MCF 10A (cell line): ENCODE measurements at regions not wholly inside any gene's neighbourhood (a gene's known extent, or its start where the extent isn't known, plus 50 kb on each side); places are given as distances from the start of the nearest gene placed in this dataset.
A peak's percentile ranks its signal among the peaks of the same experiment; 100 is the strongest.
"Not testable (repeated sequence)": the region's sequence is repeated elsewhere in the genome, so short reads cannot be mapped to it uniquely, and the experiment has no call there.

Experiments used
- BruUV-seq: library from RNA; stranded (reverse); fragments of 400-500 nt; replicated peaks from 2 replicates; lab custom pipeline; 2021; lab: Mats Ljungman, UMichigan
- CTCF ChIA-PET: fragments of 300-600 bp; sonication (Branson Sonifier 250); formaldehyde crosslinking; extraction: SDS; loops from one replicate; lab custom pipeline; 2021; ENCODE audit warnings: antibody characterized with exemption, inconsistent platforms; lab: Yijun Ruan, JAX
- POLR2A ChIA-PET: fragments of 300-600, 350-650 bp; sonication (Branson Sonifier 250); formaldehyde crosslinking; extraction: SDS; loops from one replicate; lab custom pipeline; 2020; ENCODE audit warnings: antibody characterized with exemption, inconsistent platforms; lab: Yijun Ruan, JAX
- DNase-seq: peaks from one replicate; pipeline ENCODE4 v3.0.0-alpha.2; 2018; ENCODE audit not compliant: unreplicated experiment
- H3K27ac Mint-ChIP-seq: one replicate; pipeline ENCODE4 v1.8.0; 2022; ENCODE audit warnings: mild to moderate bottlenecking, low read depth, mixed read lengths; ENCODE audit not compliant: unreplicated experiment
- H3K27me3 Mint-ChIP-seq: one replicate; pipeline ENCODE4 v1.8.0; 2022; ENCODE audit warnings: mixed read lengths; ENCODE audit not compliant: insufficient read depth, unreplicated experiment
- H3K36me3 Mint-ChIP-seq: one replicate; pipeline ENCODE4 v1.8.0; 2022; ENCODE audit warnings: mild to moderate bottlenecking, moderate library complexity, mixed read lengths; ENCODE audit not compliant: insufficient read depth, unreplicated experiment
- H3K4me1 Mint-ChIP-seq: one replicate; pipeline ENCODE4 v1.8.0; 2022; ENCODE audit warnings: mixed read lengths; ENCODE audit not compliant: insufficient read depth, unreplicated experiment
- H3K4me3 Mint-ChIP-seq: one replicate; pipeline ENCODE4 v1.8.0; 2022; ENCODE audit warnings: mild to moderate bottlenecking, moderate library complexity, mixed read lengths; ENCODE audit not compliant: unreplicated experiment
- H3K9me3 Mint-ChIP-seq: one replicate; pipeline ENCODE4 v1.8.0; 2022; ENCODE audit warnings: mixed read lengths; ENCODE audit not compliant: unreplicated experiment
- intact Hi-C: fragments of 100-400 bp; cut with micrococcal nuclease; formaldehyde crosslinking; loops from 2 replicates; pipeline ENCODE4 v1.14.1; 2022
- TF ChIP-seq, protein P1 (sequence below): fragments of 200-600 bp; IDR thresholded peaks from one replicate; pipeline ENCODE4 v1.8.0; 2022; ENCODE audit warnings: antibody characterized with exemption, mild to moderate bottlenecking; ENCODE audit not compliant: unreplicated experiment

DNA sequence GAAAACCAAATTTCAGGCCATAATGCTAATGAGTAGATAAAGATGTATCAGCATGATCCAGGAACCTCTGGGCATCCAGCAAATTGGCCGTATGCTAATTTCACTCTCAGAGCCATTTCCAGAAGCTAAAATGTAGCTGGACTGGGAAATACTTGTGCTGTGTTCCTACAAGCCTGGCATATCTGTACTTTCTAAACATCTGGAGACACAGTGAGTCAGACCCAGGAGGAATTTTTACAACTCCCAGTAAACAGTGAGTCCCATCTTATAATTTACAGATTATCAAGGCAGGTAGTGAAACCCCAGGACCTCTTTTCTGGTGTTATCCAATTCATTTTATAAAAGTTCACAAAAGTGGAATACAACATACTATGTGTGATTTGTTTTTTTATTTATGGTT, 683.0 kb upstream of the ADGRB3 start:
- DNase-seq: peak; percentile 13
- Mint-ChIP-seq H3K27ac (peak overlapping the region; percentile 91), H3K4me3 (no peak overlapping the region), H3K36me3 (no peaks in the 10 kb centered on the region), H3K4me1 (peaks cover 8% of the 10 kb centered on the region), H3K9me3 (peaks cover 28% of the 10 kb centered on the region), H3K27me3 (no peaks in the 10 kb centered on the region)
- TF ChIP-seq, protein P1, sequence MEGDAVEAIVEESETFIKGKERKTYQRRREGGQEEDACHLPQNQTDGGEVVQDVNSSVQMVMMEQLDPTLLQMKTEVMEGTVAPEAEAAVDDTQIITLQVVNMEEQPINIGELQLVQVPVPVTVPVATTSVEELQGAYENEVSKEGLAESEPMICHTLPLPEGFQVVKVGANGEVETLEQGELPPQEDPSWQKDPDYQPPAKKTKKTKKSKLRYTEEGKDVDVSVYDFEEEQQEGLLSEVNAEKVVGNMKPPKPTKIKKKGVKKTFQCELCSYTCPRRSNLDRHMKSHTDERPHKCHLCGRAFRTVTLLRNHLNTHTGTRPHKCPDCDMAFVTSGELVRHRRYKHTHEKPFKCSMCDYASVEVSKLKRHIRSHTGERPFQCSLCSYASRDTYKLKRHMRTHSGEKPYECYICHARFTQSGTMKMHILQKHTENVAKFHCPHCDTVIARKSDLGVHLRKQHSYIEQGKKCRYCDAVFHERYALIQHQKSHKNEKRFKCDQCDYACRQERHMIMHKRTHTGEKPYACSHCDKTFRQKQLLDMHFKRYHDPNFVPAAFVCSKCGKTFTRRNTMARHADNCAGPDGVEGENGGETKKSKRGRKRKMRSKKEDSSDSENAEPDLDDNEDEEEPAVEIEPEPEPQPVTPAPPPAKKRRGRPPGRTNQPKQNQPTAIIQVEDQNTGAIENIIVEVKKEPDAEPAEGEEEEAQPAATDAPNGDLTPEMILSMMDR: no peak
- BruUV-seq: no TSS peak
- CTCF ChIA-PET: interaction anchor here (0.6 to 1.2 kb wide), 2 partner anchors 13 to 277 kb away, joined by 4 to 6 read pairs; no protein-coding TSS in a partner anchor
- intact Hi-C loops: no loop called here
- POLR2A ChIA-PET: interaction anchor here (0.6 to 0.8 kb wide), 2 partner anchors 11 to 20 kb away, joined by 3 to 4 read pairs; no protein-coding TSS in a partner anchor

DNA sequence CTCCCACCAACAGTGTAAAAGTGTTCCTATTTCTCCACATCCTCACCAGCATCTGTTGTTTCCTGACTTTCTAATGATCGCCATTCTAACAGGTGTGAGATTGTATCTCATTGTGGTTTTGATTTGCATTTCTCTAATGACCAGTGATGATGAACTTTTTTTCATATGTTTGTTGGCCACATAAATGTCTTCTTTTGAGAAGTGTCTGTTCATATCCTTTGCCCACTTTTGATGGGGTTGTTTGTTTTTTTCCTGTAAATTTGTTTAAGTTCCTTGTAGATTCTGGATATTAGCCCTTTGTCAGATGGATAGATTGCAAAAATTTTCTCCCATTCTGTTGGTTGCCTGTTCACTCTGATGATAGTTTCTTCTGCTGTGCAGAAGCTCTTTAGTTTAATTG, 687.3 kb upstream of the ADGRB3 start:
- BruUV-seq, H3K4me1 Mint-ChIP-seq, POLR2A ChIA-PET, H3K4me3 Mint-ChIP-seq, DNase-seq, intact Hi-C loops, H3K36me3 Mint-ChIP-seq, H3K27ac Mint-ChIP-seq, H3K27me3 Mint-ChIP-seq: not testable (repeated sequence)
- peaks cover 21% of the 10 kb centered on the region for H3K9me3 Mint-ChIP-seq
- CTCF ChIA-PET: interaction anchor here (0.6 kb wide), 1 partner anchor 265 kb away, joined by 3 read pairs; no protein-coding TSS in a partner anchor

DNA sequence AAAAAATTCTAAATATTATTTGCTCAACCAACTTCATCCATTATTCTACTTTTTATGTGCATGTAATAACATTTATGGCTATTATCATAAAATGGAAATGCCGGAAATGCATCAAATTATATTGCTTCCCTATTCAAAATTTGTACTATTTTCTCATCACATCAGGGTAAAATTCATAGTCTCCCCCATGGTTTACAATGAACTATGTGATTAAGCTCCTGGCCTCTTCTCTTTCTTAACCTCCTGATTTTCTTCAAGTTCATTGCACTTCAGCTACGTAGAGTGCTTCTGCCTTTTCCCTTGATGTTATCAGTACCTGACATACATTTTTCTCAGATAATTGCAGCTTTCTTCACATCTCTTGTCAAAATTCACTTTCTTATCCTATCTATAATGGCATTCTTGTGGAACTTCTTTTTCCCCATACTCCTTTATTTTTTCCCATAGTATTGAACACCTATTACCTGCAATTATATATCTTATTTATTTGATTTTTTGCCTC, 699.1 kb upstream of the ADGRB3 start:
- intact Hi-C loops: no loop called here
- no peak overlapping the region for H3K27ac Mint-ChIP-seq
- TF ChIP-seq, protein P1: no peak
- no peaks in the 10 kb centered on the region for H3K27me3 Mint-ChIP-seq
- H3K9me3 Mint-ChIP-seq: no peaks in the 10 kb centered on the region
- H3K36me3 Mint-ChIP-seq: no peaks in the 10 kb centered on the region
- no TSS peak for BruUV-seq
- ChIA-PET CTCF (interaction anchor here (0.6 kb wide), 1 partner anchor 667 kb away, joined by 3 read pairs; no protein-coding TSS in a partner anchor), POLR2A (no interaction called here)
- H3K4me3 Mint-ChIP-seq: no peak overlapping the region
- DNase-seq: no peak
- H3K4me1 Mint-ChIP-seq: peaks cover 8% of the 10 kb centered on the region

GRCh38 chr6:67933278-67933677, 701.8 kb upstream of the ADGRB3 start:
- H3K4me3 Mint-ChIP-seq: no peak overlapping the region
- no peaks in the 10 kb centered on the region for H3K27me3 Mint-ChIP-seq
- H3K9me3 Mint-ChIP-seq: peaks cover 13% of the 10 kb centered on the region
- no peak overlapping the region for H3K27ac Mint-ChIP-seq
- TF ChIP-seq, protein P1: no peak
- H3K36me3 Mint-ChIP-seq: no peaks in the 10 kb centered on the region
- DNase-seq: peak; percentile 9
- BruUV-seq: no TSS peak
- POLR2A ChIA-PET: no interaction called here
- CTCF ChIA-PET: interaction anchor here (0.6 to 0.9 kb wide), 3 partner anchors 16 to 287 kb away, joined by 3 to 4 read pairs (median 3); no protein-coding TSS in a partner anchor
- peaks cover 3% of the 10 kb centered on the region for H3K4me1 Mint-ChIP-seq
- intact Hi-C loops: no loop called here

GRCh38 chr6:67922588-67922987, 712.5 kb upstream of the ADGRB3 start:
- H3K27ac Mint-ChIP-seq, H3K4me1 Mint-ChIP-seq, H3K9me3 Mint-ChIP-seq, intact Hi-C loops, H3K4me3 Mint-ChIP-seq, DNase-seq, CTCF ChIA-PET, H3K27me3 Mint-ChIP-seq, POLR2A ChIA-PET, H3K36me3 Mint-ChIP-seq, BruUV-seq: not testable (repeated sequence)

- POLR2A ChIA-PET, H3K9me3 Mint-ChIP-seq, H3K4me1 Mint-ChIP-seq, BruUV-seq, H3K27ac Mint-ChIP-seq, DNase-seq, intact Hi-C loops, H3K4me3 Mint-ChIP-seq, H3K36me3 Mint-ChIP-seq, H3K27me3 Mint-ChIP-seq: not testable (repeated sequence)
- CTCF ChIA-PET: interaction anchor here (0.6 kb wide), 1 partner anchor 1258 kb away, joined by 4 read pairs; no protein-coding TSS in a partner anchor
Measured at GRCh38 chr6:67920040-67920439, 715.0 kb upstream of the ADGRB3 start.
